CD4-positive, alpha-beta T cell treated with Interleukin-6 at 100 ng/mL for 8 hours (primary cell): ENCODE measurements at regions not wholly inside any gene's neighbourhood (a gene's known extent, or its start where the extent isn't known, plus 50 kb on each side); places are given as distances from the start of the nearest gene placed in this dataset.
"Not testable (repeated sequence)": the region's sequence is repeated elsewhere in the genome, so short reads cannot be mapped to it uniquely, and the experiment has no call there.

Experiments
- DNase-seq: peaks from one replicate; pipeline ENCODE4 v3.0.0-alpha.2; 2020; ENCODE audit warnings: mixed read lengths, low spot score

DNA sequence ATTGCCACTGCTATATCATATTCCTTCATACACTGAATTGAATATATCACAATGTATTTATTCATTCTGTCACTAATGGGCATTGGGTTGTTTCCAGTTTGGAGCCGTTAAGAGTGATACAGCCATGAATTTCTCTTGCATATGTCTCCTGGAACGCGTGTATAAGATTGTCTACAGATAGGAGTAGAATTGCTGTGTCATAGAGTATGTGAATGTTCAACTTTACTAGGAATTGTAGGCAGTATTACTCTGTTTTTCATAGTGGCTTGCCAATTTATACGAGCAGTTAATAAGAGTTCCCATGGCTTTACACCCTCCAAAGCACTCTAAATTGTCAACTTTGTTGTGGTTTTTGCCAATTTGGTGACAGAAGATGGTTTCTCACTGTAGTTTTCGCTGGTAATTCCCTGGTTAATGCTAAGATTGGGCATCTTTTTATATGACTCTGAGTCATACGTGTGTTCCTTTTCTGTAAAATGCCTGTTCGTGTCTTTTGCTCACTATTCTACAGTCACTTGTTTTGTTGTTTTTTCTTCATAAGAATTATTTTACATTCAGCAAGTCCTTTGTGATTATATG, 136.1 kb upstream of the LIPC start:
- DNase-seq: no peak

DNA sequence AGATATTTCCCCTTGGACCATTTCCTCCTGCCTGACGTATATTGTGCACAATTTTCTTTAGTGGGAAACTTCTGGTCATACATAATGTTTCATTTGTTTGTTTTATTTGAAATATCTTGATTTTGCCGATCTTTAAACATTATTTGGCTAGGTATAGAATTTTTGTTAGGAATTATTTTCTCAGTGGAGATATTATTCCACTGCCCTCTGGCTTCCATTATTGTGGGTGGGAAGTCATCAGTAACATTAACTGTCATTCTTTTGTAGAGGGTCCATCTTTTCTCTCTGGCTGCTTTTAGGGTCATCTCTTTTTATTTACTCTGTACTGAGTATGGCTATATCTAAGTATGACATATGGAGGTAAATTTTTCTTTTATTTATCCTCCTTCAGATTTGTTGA, 135.5 kb upstream of the LIPC start:
- DNase-seq: no peak

DNA sequence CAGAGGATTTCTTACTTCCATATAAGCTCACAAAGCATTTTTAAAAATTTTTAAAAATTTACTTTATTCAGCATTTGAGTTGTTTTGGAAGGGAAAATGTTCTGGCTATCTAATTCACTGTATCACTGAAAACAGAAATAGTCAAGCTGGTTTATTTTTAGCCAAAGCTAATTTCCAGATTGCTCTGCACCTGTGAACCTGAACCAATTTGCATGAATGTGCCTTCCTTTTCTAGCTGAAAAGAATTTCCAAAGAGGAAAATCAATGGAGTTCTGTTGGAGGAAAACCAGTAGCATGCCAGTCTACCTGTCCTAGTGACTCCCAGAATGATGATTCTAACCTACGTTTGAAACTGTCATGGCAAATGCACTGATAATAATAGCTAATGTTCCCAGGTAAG, 134.2 kb upstream of the LIPC start:
- no peak for DNase-seq

DNA sequence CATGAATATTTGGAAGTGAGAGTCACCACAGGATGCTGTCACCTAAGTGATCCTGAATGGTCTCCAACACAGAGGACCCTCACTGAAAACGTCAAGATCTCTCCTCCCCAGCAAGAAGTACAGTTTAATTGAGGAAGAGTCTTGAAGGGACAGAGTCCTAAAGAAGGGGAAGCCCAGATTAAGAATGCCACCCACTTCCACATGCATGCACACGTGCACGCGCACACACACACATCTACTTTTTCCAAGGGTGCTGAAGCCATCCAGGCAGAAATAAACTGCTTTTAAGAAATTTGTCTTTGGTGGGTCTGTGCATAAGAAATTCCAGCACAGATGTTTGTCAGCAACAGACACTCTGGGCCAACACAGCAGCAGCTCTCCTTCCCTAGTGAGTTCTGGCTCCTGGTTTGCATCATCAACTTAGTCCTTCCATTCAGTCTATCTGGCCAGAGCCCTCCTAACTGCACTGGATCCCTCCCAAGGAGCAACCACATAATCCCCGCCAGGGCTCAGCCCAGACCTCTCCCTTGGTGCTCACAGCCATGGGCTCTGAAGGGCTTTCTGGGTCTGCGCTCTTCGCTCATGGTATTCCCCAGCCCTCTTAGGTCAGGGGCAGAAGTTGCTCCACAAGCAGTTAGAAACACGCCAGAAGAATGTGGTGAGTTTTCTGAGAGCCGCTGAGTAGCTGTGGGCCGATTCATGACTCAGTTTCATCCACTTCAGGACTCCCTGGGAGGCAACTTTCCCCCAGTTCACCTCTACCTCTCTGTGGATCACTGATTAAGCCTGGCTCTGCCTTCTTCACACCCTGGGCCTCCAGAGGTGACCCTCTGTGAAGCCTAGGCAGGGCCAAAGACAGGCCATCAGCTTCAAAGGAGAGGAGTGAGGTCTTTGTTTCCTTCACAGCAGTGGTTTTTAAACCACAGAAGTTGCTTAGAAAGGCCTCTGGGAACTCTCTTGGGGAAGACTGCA, 132.6 kb upstream of the LIPC start:
- no peak for DNase-seq

DNA sequence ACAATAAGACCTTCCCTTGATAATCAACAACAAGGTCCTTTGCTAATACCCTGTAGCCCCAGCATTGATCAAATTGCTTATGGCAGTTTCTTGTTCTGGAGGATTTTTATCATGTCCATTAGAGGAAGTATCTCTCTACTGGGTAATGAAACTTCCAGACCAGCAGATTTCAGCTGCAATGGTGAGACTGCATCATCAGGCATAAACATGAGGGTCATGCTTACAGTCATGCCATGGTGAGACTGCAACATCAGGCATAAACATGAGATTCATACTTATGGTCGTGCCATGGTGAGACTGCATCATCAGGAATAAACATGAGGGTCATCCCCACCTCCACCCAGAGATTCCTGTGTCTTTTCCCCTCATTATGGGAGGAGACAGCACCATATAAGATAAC, 129.0 kb upstream of the LIPC start:
- DNase-seq: no peak

DNA sequence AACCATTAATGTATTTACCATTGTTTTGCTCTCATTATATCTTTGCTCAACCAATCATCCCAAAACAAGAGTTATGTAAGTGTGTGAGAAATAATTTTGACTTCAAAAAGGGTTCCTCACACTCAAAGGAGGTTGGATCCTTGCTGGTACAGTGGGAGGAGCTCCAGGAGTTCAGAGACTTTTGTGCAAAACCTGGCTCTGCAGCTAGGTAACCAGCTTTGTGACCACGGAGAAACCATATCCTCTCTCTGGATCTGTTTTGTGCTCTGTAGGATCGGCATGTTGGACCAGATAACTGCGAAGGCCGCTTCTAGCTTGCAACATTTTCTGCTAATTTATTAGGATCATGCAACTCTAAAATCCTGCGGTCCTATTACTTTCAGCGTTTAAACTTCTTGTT, 128.6 kb upstream of the LIPC start:
- DNase-seq: no peak

DNA sequence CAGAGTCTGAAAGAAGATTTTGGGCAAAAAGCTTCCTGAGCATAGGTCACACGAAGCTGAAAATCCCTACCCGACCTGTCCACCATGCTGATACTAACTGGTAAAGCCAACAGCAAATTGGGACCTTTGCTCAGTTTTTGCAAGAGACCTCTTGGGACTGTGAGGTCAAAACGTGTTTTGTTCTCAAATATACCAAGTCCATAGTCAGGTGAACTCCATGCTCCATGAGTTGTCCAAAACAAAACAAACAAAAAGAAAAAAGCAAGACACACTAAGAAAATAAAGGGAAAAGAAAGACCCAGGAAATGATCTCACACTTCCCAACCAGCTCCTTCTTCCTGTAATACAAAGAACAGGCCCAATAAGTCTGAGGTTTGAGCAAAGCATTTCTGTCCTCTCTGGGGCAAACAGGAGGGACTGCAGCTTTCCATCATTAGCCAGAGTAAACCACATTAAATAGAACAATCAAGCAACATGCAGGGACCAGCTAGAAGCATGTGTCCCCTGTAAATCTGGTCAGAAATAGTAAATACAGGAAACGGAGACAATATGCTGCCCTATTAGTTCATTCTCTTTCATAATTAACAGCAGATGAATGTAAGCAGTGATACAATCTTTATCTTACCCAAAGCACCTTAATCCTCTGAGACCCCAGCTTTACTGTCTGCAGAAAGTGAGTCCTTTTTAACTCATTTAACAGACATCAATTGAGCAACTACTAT, 125.0 kb upstream of the LIPC start:
- DNase-seq: no peak

DNA sequence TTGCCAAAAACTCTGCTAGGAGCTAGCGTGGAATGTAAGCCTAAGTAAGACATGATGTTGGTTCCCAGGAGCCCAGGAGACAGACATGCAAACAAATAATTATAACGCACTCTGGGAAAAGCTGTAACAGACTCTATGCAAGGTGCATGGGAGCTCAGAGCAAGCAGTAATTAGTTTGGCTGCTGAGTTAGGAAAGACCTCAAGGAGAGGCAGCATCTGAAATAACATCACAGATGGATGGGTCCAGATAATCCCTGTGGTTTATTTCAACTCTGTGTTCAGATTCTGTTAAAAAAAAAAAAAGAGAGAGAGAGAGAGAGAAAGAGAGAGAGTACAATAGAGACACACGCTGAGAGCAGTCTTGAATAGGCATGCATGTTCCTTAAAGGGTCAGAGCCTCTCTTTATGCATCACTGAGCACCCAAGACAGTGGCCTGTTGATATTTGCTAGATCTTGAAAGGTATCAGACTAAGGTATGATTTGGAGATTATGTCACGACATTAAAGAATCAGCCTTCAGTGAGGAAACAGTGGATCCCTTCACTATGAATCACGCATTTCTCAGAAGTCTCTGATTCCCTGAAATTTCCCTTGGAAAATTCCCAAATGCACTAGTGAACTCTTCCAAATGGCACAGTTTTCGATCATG, 124.4 kb upstream of the LIPC start:
- no peak for DNase-seq

DNA sequence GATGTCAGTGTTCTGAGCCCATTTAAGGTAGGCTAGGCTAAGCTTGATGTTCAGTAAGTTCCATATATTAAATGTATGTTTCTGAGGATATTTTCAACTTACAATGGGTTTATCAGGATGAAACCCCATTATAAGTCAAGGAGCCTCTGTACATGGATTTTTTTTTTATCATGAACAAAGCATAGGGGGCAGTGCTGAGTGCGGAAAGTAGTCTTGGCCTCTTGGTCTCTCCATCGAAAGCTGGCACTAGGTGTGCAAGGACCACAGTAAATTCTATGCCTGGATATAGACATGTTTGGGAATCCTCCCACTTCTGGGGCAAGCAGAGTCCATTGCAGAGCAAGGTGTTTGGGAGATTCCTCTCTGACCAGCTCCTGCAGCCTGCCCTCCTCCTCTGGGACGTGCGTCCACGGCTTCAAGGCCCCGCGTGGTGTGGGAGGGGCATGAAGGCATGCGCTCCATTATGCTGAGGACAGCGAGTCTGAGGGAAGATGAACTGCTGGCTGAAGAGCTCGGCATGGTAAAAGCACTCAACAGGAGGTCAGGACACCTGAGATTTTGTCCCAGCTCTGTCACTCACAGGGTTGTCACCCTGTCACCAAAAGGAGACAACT, 122.9 kb upstream of the LIPC start:
- no peak for DNase-seq

DNA sequence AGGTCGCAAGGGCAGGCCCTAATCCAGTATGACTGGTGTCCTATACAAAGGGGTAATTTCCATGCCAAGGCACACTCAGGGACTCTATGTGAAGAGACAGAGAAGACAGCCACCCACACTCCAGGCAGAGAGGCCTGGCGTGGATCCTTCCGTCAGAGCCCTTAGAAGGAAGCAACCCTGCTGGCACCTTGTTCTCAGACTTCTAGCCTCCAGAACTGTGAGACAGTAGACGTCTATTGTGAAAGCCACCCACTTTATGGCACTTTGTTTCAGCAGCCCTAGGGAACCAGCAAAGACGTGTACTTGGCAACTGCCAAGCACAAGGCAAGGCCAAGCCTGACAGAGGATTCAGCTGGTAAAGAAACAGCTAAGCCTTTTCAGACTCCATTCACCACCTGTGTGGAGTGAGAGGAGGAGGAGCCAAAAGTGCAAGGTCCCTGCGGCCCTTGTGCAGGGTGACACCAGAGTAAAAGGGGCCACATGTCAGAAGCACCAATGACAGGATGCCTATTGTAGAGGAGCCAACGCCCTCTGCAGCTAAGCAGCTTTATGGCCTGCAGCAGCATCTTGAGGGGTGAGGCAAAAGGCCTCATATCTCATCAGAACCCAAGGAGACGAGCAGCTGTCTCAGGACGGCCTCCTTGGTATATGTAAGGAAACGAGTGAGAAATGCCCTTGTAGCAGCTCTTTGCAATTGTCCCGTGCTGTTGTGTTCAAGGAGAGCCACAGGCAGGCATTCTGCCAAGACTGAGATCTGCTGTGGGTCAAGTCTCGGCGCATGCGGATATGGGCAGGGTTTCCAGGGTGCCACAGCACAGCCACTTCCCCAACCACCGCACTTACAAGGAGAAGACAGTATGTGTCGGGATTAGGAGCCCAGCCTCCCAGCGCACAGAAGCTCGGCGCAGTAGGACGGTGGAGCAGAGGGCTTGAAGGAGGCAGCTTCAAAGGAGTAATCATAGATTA, 121.5 kb upstream of the LIPC start:
- no peak for DNase-seq

DNA sequence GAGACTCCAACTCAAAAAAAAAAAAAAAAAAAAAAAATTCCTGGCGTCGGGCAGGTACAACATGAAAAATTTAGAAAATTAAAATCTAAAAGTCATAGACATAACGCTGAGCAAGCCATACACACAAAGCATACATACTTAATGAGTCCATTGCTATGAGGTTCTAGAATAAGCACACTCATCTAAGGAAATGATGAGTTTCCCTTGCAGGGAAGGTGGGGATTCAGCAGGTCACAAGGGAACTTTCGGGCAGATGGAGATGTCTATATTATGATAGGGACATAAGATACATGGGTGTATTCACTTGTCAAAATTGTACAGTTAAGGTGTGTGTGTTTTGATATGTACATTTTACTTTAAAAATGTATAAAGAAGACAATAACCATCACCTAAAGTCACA, 120.2 kb upstream of the LIPC start:
- no peak for DNase-seq

DNA sequence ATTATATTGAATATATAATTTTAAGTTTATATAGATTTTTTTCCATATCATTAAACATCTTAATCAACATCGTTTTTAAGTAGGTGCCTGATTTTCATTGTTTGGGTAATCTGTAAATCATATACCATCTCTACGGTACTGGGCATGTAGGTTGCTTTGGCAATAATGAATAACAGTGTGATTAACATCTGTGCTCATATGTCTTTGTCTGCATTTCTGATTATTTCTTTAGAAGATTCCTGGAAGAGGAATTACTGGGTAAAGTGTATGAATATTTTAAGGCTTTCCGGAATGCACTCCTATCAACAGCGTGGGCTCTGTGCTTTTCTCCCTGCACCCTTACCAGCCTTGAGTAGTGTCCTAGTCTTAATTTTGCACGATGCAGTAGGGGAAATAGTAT, 119.8 kb upstream of the LIPC start:
- no peak for DNase-seq

DNA sequence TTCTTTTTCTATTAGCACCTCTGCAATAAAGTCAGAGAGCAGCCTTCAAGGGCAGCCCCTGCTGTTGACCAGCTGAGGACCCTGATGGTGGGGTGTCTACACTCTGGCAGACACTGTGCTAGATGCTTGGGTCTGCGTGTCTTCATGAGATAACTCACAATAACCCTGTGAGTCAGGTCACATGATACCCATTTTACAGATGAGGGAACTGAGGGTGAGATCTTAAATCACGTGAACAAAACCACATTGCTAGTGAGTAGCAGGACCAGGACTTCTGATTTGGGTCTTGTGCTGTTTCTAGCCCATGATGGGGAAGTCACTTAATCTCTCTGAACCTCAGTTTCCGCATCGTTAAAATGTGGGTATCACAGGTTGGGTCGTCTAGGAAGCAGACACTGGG, 118.5 kb upstream of the LIPC start:
- no peak for DNase-seq

DNA sequence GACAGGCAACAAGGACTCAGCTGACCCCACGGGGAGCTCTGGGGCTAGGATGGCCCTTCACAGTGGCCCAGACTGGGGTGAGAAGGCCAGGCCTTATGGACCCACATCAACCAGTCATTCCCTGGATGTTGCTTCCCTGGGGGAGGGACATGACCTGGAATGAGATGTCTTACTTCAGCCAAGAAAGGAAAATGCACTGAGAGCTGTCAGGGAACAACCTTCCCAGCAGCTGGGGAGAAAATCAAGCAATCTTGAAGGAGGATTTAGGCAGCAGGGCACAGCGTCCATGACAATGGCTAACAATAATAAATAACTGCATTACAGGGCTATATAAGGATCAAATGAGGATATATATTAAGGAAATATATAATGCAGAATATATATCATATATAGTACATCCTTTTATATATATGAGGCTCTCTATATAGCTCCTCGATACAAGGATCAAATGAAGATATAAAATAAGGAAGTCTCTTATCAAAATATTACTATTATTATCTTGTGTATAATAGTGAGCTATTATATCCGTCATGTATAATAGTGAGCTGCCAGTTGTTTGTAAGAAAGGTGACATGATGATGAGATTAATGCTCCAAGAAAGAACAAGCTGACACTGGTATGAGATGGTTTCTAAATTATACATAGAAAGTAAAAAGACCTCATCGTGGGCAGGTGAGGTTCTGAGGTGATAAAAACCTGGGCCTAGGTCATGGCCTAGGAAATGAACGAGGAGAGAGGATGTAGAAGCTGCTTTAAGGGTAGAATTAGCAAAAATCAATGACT, 117.8 kb upstream of the LIPC start:
- no peak for DNase-seq

DNA sequence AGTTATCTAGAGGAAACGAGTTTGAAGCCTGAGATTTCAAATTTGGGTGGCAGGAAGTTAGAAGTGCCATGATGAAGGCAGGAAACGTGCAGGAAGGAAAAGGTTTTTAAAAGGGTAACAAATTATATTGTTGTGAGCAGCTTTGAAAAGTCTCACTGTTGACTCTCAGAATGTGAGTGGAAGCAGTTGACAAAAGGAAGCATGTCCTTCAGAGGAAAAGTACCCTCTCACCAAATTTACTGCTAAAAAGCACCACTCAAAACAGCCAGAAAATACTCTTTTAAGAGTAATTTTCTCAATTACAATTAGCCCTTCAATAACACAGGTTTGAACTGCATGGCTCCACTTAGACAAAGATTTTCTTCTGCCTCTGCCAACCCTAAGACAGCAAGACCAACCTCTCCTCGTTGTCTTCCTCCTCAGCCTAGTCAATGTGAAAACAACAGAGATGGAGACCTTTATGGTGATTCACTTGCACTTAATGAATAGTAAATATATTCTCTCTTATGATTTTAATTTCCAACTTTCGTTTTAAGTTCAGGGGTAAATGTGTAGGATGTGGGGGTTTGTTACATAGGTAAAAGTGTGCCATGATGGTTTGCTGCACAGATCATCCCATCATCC, 117.1 kb upstream of the LIPC start:
- DNase-seq: peak; percentile 35

DNA sequence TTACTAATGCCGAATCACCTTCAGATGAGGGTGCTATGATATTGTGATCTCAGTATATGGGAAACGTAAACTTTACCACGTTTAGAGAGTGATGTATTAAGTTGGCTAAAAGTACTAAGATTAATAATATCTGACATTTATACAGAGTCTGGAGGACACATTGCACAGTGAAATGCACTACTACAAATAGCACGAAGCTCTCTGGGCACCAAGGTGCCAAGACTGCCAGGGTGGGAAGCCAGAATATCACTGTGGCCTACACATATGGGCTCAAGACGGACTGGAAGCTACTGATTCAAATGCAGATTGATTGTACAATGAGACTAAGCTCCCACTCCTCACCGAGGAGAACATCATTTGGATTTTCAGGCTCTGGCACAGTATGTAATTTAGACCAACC, 113.3 kb upstream of the LIPC start:
- no peak for DNase-seq

DNA sequence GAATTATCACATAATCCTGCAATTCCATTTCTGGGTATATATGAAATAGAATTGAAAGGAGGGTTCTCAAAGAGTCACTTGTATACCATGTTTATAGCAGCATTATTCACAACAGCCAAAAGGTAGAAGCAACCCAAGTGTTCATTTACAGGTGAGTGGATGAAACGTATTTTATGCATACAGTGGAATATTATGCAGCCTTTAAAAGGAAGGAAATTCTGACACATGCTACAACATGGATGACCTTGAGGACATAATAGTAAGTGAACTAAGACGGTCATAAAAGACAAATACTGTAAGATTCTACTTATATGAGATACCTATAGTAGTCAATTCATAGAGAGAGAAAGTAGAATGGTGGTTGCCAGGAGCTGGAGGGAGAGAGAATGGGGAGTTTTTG, 110.8 kb upstream of the LIPC start:
- no peak for DNase-seq

DNA sequence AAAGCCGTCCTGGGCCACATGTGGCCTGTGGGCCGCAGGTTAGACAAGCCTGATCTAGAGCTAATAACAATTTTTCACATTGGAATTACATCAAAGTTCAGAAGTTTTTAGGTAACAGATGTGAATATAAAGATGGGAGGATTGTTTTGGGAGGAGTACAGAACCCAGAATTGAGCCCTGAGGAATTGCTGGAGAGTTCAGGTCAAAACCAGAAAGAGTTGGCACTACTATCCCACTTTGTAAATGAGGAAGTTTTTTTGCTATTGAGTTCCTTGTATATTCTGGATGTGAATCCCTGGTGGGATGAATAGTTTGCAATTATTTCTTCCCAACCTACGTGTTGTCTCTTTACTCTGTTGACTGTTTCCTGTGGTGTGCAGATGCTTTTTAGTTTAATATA, 109.5 kb upstream of the LIPC start:
- DNase-seq: no peak

DNA sequence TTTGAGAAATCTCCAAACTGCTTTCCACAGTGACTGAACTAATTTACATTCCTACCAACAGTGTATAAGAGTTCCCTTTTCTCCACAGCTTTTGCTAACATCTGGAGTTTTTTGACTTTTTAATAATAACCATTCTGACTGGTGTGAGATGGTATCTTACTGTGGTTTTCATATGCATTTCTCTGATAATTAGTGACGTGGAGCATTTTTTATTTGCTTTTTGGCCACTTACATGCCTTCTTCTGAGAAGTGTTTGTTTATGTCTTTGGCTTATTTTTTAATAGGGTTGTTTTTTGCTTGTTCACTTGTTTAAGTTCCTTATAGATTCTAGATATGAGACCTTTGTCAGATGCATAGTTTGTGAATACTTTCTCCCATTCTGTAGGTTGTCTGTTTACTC, 108.5 kb upstream of the LIPC start:
- not testable (repeated sequence) for DNase-seq

DNA sequence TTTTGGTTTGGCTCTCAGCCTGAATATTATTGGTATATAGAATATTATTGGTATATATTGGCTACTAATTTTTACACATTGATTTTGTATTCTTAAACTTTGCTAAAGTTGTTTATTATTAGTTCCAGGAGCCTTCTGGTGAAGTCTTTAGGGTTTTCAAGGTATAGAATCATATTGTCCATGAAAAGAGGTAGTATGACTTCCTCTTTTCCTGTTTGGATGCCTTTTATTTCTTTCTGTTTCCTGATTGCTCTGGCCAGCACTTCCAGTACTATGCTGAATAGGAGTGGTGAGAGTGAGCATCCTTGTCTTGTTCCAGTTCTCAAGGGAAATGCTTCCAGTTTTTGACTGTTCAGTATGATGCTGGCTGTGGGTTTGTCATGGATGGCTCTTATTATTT, 107.3 kb upstream of the LIPC start:
- DNase-seq: no peak
